CD4-positive, alpha-beta T cell treated with Interleukin-12 subunit alpha and Interleukin-12 subunit beta, for 1 hour (primary cell): ENCODE measurements at regions not wholly inside any gene's neighbourhood (a gene's known extent, or its start where the extent isn't known, plus 50 kb on each side); places are given as distances from the start of the nearest gene placed in this dataset.
"Not testable (repeated sequence)": the region's sequence is repeated elsewhere in the genome, so short reads cannot be mapped to it uniquely, and the experiment has no call there.

ENCODE experiments used
- DNase-seq: peaks from one replicate; pipeline ENCODE4 v3.0.0-alpha.2; 2020

GRCh38 chr3:158026236-158026635, 80.0 kb downstream of the SHOX2 start:
- DNase-seq = no peak

GRCh38 chr3:158019897-158020296, 86.3 kb downstream of the SHOX2 start:
- DNase-seq = not testable (repeated sequence)

- no peak for DNase-seq
These were observed 87.8 kb downstream of the SHOX2 start for GRCh38 chr3:158018462-158018861.

- DNase-seq = no peak
These were observed 93.3 kb downstream of the SHOX2 start for GRCh38 chr3:158012901-158013300.

GRCh38 chr3:158005391-158006100, 100.7 kb downstream of the SHOX2 start:
- no peak for DNase-seq

GRCh38 chr3:157999246-157999645, 107.0 kb downstream of the SHOX2 start:
- DNase-seq = no peak

GRCh38 chr3:157982359-157982758, 123.9 kb downstream of the SHOX2 start:
- no peak for DNase-seq

GRCh38 chr3:157981819-157982218, 124.4 kb downstream of the SHOX2 start:
- DNase-seq = no peak

- no peak for DNase-seq
These were observed 127.2 kb downstream of the SHOX2 start for GRCh38 chr3:157979022-157979421.

- no peak for DNase-seq
These were observed 144.6 kb downstream of the SHOX2 start for GRCh38 chr3:157961665-157962064.

- no peak for DNase-seq
These were observed 147.8 kb downstream of the SHOX2 start for GRCh38 chr3:157958457-157958856.

- no peak for DNase-seq
These were observed 149.4 kb downstream of the SHOX2 start for GRCh38 chr3:157956850-157957249.

- DNase-seq = no peak
These were observed 150.0 kb downstream of the SHOX2 start for GRCh38 chr3:157956176-157956575.

GRCh38 chr3:157953565-157953964, 152.7 kb downstream of the SHOX2 start:
- no peak for DNase-seq

GRCh38 chr3:157948605-157949383, 157.4 kb downstream of the SHOX2 start:
- DNase-seq = no peak

GRCh38 chr3:157939166-157939565, 167.1 kb downstream of the SHOX2 start:
- DNase-seq = no peak

- DNase-seq = no peak
These were observed 168.0 kb downstream of the SHOX2 start for GRCh38 chr3:157938154-157938779.

- DNase-seq = no peak
These were observed 174.7 kb downstream of the SHOX2 start for GRCh38 chr3:157931517-157931916.

- no peak for DNase-seq
These were observed 176.0 kb downstream of the SHOX2 start for GRCh38 chr3:157930000-157930780.

GRCh38 chr3:157926822-157927221, 179.4 kb downstream of the SHOX2 start:
- DNase-seq = no peak

GRCh38 chr3:157922614-157923013, 183.6 kb downstream of the SHOX2 start:
- no peak for DNase-seq

GRCh38 chr3:157921811-157922210, 184.4 kb downstream of the SHOX2 start:
- no peak for DNase-seq
